Adrenal gland (tissue), 9 donors: ENCODE measurements at regions not wholly inside any gene's neighbourhood (a gene's known extent, or its start where the extent isn't known, plus 50 kb on each side); places are given as distances from the start of the nearest gene placed in this dataset.

Experiments
- DNase-seq, 7 donors: peaks; one replicate each; pipeline ENCODE4 v3.0.0-alpha.2; 2019 to 2020
- H3K27ac ChIP-seq, 5 donors: fragments of 200-600 bp; sonication (generic) in 4 of 5; 1 replicate in 3 of 5; 2 replicates in 2 of 5; pipeline versions ENCODE4 v1.5.1 to v1.8.0; 2016 to 2020; ENCODE audit warnings: mild to moderate bottlenecking in 1 of 5
- H3K27me3 ChIP-seq: fragments of 200-600 bp; 2 replicates; pipeline ENCODE4 v1.8.0; 2021
- H3K36me3 ChIP-seq, 2 donors: fragments of 200-600 bp; replicated peaks in 1 of 2; 1 replicate in 1 of 2; 2 replicates in 1 of 2; pipeline versions ENCODE4 v1.5.1 to v1.8.0; 2018 to 2022
- H3K4me1 ChIP-seq, 2 donors: fragments of 200-600 bp; replicated peaks in 1 of 2; 1 replicate in 1 of 2; 2 replicates in 1 of 2; pipeline versions ENCODE4 v1.5.1 to v1.8.0; 2018 to 2021
- H3K4me3 ChIP-seq, 4 donors: fragments of 200-600 bp; sonication (generic) in 3 of 4; one replicate each; pipeline ENCODE4 v1.5.1; 2016 to 2018
- H3K9me3 ChIP-seq, 3 donors: fragments of 200-600 bp; sonication (generic) in 1 of 3; replicated peaks in 1 of 3; 1 replicate in 2 of 3; 2 replicates in 1 of 3; pipeline versions ENCODE4 v1.5.1 to v1.8.0; 2016 to 2021
- CTCF ChIP-seq, 6 experiments: fragments of 450-650 bp in 4 of 6; fragments of 200-600 bp in 2 of 6; sonication (generic) in 1 of 6; IDR thresholded peaks; 1 replicate in 5 of 6; 2 replicates in 1 of 6; pipeline versions ENCODE4 v1.5.1 to v1.8.0; 2016 to 2021; ENCODE audit warnings: antibody characterized with exemption in 6 of 6, mild to moderate bottlenecking in 2 of 6, moderate library complexity in 1 of 6
- POLR2A ChIP-seq, 2 donors: fragments of 450-650 bp; IDR thresholded peaks; one replicate each; pipeline ENCODE4 v1.6.1; 2017; ENCODE audit warnings: antibody characterized with exemption in 2 of 2, mild to moderate bottlenecking in 2 of 2, moderate library complexity in 1 of 2
- WGBS, 4 donors: extraction: QIAGEN DNeasy Blood & Tissue Kit in 2 of 4; methylation state at CpG; one replicate each; pipeline versions ENCODE4 v1.1.5 to v1.1.7; 2013 to 2017; 5-methylcytosine and 5-hydroxymethylcytosine counted together
- intact Hi-C, 2 donors: fragments of 100-400 bp; cut with DNase I; formaldehyde crosslinking; loops; one replicate each; pipeline versions ENCODE4 v1.14.1 to v1.15.0; 2022 to 2023
- donor health status: healthy with polysubstance abuse.
- donor health status: Bipolar disorder and iron deficiency.
- donor health status: DM: yes; HTN: yes; CAD: no.
- donor health status: DM: no; HTN: no; CAD: no.
- donor health status: DM: no; HTN: no; CAD: no.

DNA sequence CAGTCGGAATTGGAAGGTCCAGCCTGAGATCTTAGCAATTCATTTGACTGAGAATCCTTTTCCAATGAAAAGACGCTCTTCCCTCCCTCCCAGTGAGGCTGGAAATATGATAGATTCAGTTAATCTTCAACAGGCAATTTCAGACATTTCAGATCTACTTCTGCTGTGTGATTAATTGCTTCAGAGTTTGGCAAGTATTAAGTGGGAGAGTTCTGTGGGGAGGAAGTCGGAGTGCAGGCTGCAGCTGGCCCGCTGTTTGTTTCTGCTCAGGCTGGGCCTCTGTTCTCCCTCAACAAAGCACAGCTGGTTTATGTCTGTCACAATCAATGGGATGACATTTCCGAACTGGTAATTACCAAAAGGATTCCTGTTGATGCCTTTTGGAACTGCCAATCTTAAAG lies 178.2 kb downstream of the NDFIP2 start:
- WGBS, 4 donors, result 50 to 74% (median 54%) methylated on average over 5 of the region's 5 CpGs
- intact Hi-C loops, result no loop called here
- peak overlapping the region in 1 of 5 donors; percentile 6 for H3K27ac ChIP-seq

GRCh38 chr13:79658333-79658975 lies 177.5 kb downstream of the NDFIP2 start:
- Histone ChIP-seq H3K27me3 (no peaks in the 10 kb centered on the region), H3K9me3 (no peaks in the 10 kb centered on the region), H3K27ac (peak overlapping the region in 1 of 5 donors; percentile 6), H3K36me3 (no peaks in the 10 kb centered on the region), H3K4me1 (peaks cover 0 to 6% of the 10 kb centered on the region in 2 donors), H3K4me3 (no peak overlapping the region)
- no peak for DNase-seq
- no peak for TF ChIP-seq POLR2A (IDR thresholded peaks at IDR 0.05)
- no peak for TF ChIP-seq CTCF (IDR thresholded peaks at IDR 0.05)
- intact Hi-C loops, result no loop called here
- WGBS, 4 donors, result 57 to 75% (median 74%) methylated on average over 3 of the region's 3 CpGs

More for the DNA sequence above, 178.2 kb downstream of the NDFIP2 start:
- Histone ChIP-seq H3K9me3 (no peaks in the 10 kb centered on the region), H3K4me1 (peaks cover 0 to 6% of the 10 kb centered on the region in 2 donors), H3K27me3 (no peaks in the 10 kb centered on the region), H3K4me3 (no peak overlapping the region), H3K36me3 (no peaks in the 10 kb centered on the region)
- DNase-seq, result peak in 3 of 7 donors; percentile 4 to 57 (median 23)
- TF ChIP-seq CTCF (IDR thresholded peaks at IDR 0.05), result no peak
- TF ChIP-seq POLR2A (IDR thresholded peaks at IDR 0.05), result no peak

GRCh38 chr13:79655509-79655908 lies 174.6 kb downstream of the NDFIP2 start:
- Histone ChIP-seq H3K27ac (no peak overlapping the region), H3K9me3 (no peaks in the 10 kb centered on the region), H3K4me1 (no peaks in the 10 kb centered on the region), H3K36me3 (no peaks in the 10 kb centered on the region), H3K4me3 (no peak overlapping the region), H3K27me3 (no peaks in the 10 kb centered on the region)
- intact Hi-C loops, result no loop called here
- DNase-seq, result no peak
- TF ChIP-seq POLR2A (IDR thresholded peaks at IDR 0.05), result no peak
- no peak for TF ChIP-seq CTCF (IDR thresholded peaks at IDR 0.05)
- 91 to 95% (median 92%) methylated on average over 2 of the region's 2 CpGs for WGBS, 4 donors

DNA sequence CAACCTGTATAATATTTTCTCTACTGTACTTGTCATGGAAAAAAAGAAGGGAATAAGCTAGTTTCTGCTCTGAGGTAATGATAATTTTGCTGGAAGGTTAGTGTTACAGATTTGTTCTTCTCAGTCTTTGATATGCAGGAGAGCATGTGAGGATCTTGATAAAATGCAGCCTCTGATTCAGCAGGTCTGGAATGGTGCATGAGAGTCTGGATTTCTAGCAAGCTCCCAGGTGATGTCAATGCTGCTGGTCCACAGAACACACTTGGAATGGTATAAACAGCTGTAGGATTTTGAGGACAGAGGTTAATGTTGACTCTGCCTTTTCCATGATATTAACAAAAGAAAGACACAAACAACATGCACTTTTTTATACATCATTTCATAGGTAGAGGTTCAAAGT lies 173.6 kb downstream of the NDFIP2 start:
- intact Hi-C loops, result no loop called here
- H3K9me3 ChIP-seq, result no peaks in the 10 kb centered on the region
- no peak overlapping the region for H3K4me3 ChIP-seq
- H3K4me1 ChIP-seq, result no peaks in the 10 kb centered on the region
- no peak for TF ChIP-seq POLR2A (IDR thresholded peaks at IDR 0.05)
- TF ChIP-seq CTCF (IDR thresholded peaks at IDR 0.05), result no peak
- no peaks in the 10 kb centered on the region for H3K36me3 ChIP-seq
- no peaks in the 10 kb centered on the region for H3K27me3 ChIP-seq
- no peak for DNase-seq
- H3K27ac ChIP-seq, result no peak overlapping the region
